Right lobe of liver (tissue), 6 donors: ENCODE measurements at regions not wholly inside any gene's neighbourhood (a gene's known extent, or its start where the extent isn't known, plus 50 kb on each side); places are given as distances from the start of the nearest gene placed in this dataset.
"Not testable (repeated sequence)": the region's sequence is repeated elsewhere in the genome, so short reads cannot be mapped to it uniquely, and the experiment has no call there.

Source experiments
- ATAC-seq, 4 donors: fragments of 200-7000 bp; cut with Tn5 transposase; one replicate each; pipeline ENCODE4 v1.9.1; 2020; ENCODE audit warnings: mild to moderate bottlenecking in 4 of 4, moderate library complexity in 4 of 4
- DNase-seq, 3 donors: peaks; one replicate each; pipeline ENCODE4 v3.0.0-alpha.2; 2020
- H3K27ac ChIP-seq, 3 donors: fragments of 200-600 bp; one replicate each; pipeline ENCODE4 v1.8.0; 2022
- H3K27me3 ChIP-seq, 2 donors: fragments of 200-600 bp; one replicate each; pipeline ENCODE4 v1.8.0; 2022
- H3K36me3 ChIP-seq, 4 donors: fragments of 200-600 bp; sonication (generic) in 1 of 4; one replicate each; pipeline versions ENCODE4 v1.5.1 to v1.8.0; 2017 to 2022; ENCODE audit warnings: control low read depth in 1 of 4
- H3K4me1 ChIP-seq, 4 donors: fragments of 200-600 bp; sonication (generic) in 1 of 4; one replicate each; pipeline versions ENCODE4 v1.5.1 to v1.8.0; 2017 to 2022; ENCODE audit warnings: control low read depth in 1 of 4
- H3K4me3 ChIP-seq, 3 donors: fragments of 200-600 bp; one replicate each; pipeline ENCODE4 v1.8.0; 2022
- H3K9me3 ChIP-seq, 4 donors: fragments of 200-600 bp; sonication (generic) in 1 of 4; one replicate each; pipeline versions ENCODE4 v1.5.1 to v1.8.0; 2017 to 2022; ENCODE audit warnings: control low read depth in 1 of 4
- POLR2A ChIP-seq: fragments of 450-650 bp; IDR thresholded peaks from one replicate; pipeline ENCODE4 v1.6.1; 2017; ENCODE audit warnings: antibody characterized with exemption, mild to moderate bottlenecking
- WGBS: methylation state at CpG from one replicate; pipeline ENCODE4 v1.1.6; 2018; ENCODE audit warnings: low coverage, low lambda C conversion rate; ENCODE audit not compliant: insufficient coverage; ENCODE audit errors: missing lambda C conversion rate; 5-methylcytosine and 5-hydroxymethylcytosine counted together
- intact Hi-C, 2 donors: fragments of 100-400 bp; cut with DNase I; formaldehyde crosslinking; loops; one replicate each; pipeline versions ENCODE4 v1.11.2 to v1.14.1; 2022
- TF ChIP-seq, protein P1 (sequence below), 4 donors: fragments of 200-600 bp in 3 of 4; fragments of 450-650 bp in 1 of 4; IDR thresholded peaks; one replicate each; pipeline versions ENCODE4 v1.5.1 to v1.8.0; 2016 to 2022; ENCODE audit warnings: antibody characterized with exemption in 4 of 4, mild to moderate bottlenecking in 2 of 4
- donor health status: DM: no; HTN: yes; CAD: no.
- donor health status: DM: no; HTN: no; CAD: no.
- donor health status: DM: no; HTN: no; CAD: no.
- donor health status: DM: no; HTN: yes; CAD: no.
- donor health status: DM: no; HTN: yes; CAD: no.

DNA sequence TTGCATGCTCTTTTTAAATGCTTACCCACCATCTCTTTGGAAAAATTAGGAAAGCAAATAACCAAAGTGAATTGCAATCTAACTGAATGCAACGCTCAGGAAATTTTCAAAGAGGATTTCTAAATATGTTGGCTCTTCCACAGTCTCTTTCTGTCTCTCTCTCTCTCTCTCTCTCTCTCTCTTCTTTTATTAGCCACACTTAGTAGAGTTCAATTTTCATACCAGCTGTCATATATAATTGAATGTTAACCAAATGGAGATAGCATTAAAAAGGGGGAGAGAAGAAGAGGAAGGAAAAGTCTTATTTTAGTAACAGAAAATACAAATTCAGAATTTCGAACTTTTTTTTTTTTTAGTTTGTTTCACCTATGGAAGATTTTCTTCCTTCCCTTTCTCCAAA lies 235.9 kb upstream of the GBE1 start:
- no peak overlapping the region for H3K4me3 ChIP-seq
- no peaks in the 10 kb centered on the region for H3K9me3 ChIP-seq
- intact Hi-C loops = no loop called here
- TF ChIP-seq POLR2A = no peak
- TF ChIP-seq, protein P1, sequence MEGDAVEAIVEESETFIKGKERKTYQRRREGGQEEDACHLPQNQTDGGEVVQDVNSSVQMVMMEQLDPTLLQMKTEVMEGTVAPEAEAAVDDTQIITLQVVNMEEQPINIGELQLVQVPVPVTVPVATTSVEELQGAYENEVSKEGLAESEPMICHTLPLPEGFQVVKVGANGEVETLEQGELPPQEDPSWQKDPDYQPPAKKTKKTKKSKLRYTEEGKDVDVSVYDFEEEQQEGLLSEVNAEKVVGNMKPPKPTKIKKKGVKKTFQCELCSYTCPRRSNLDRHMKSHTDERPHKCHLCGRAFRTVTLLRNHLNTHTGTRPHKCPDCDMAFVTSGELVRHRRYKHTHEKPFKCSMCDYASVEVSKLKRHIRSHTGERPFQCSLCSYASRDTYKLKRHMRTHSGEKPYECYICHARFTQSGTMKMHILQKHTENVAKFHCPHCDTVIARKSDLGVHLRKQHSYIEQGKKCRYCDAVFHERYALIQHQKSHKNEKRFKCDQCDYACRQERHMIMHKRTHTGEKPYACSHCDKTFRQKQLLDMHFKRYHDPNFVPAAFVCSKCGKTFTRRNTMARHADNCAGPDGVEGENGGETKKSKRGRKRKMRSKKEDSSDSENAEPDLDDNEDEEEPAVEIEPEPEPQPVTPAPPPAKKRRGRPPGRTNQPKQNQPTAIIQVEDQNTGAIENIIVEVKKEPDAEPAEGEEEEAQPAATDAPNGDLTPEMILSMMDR (IDR thresholded peaks at IDR 0.05) = no peak
- peaks cover 0 to 5% (median 0%) of the 10 kb centered on the region in 4 donors for H3K4me1 ChIP-seq
- H3K36me3 ChIP-seq = no peaks in the 10 kb centered on the region
- no peak overlapping the region for H3K27ac ChIP-seq
- no peak for DNase-seq
- no peaks in the 10 kb centered on the region for H3K27me3 ChIP-seq
- no peak for ATAC-seq
- WGBS = 43% methylated on average over 2 of the region's 2 CpGs

DNA sequence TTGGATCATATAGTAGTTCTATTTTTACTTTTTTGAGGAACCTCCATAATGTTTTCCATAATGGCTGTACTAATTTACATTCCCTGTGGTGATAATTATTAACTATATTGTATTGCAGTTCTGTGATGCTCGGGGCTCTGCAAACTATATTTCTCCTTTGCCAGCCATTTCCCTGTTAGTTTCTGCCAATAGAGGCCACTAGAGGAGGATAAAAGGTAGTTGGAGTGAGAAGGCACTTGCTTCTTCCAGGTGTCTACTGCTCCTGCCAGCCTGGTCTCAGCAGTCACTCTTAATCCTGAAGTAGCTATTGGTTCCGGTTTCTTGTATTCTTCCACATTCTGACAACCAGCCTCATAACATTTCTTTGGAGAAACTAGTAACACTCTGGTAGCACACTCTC lies 233.9 kb upstream of the GBE1 start:
- TF ChIP-seq POLR2A = no peak
- 48% methylated on average over 2 of the region's 2 CpGs for WGBS

DNA sequence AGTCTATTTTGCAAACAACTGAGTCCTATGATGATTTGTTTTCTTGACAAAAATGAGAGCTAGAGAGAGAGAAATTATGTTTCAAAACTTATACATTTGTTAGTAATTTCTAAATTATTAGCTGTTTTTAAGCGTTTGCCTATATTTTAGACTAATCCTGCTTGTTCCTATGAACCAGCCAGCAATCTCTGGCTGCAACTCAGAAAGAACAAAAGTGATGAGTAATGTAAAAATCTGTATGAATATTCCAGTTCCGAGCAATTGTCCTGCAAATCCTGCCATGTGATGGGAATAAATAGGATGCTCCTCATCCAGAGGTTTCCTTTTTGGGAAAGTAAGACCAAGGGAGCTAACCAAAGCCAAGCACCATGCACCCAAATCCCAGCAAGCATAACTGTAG lies 228.3 kb upstream of the GBE1 start:
- Histone ChIP-seq H3K27ac (no peak overlapping the region), H3K27me3 (no peaks in the 10 kb centered on the region), H3K9me3 (no peaks in the 10 kb centered on the region), H3K4me3 (no peak overlapping the region), H3K4me1 (no peaks in the 10 kb centered on the region), H3K36me3 (no peaks in the 10 kb centered on the region)
- intact Hi-C loops = no loop called here
- DNase-seq (no peak), ATAC-seq (no peak)
- 70% methylated on average over 2 of the region's 2 CpGs for WGBS
- no peak for TF ChIP-seq POLR2A
- TF ChIP-seq, protein P1 (IDR thresholded peaks at IDR 0.05) = no peak

More for the DNA sequence above, 233.9 kb upstream of the GBE1 start:
- intact Hi-C loops = no loop called here
- Histone ChIP-seq H3K4me1 (peaks cover 0 to 5% (median 0%) of the 10 kb centered on the region in 4 donors), H3K4me3 (no peak overlapping the region), H3K27ac (no peak overlapping the region), H3K9me3 (no peaks in the 10 kb centered on the region), H3K36me3 (no peaks in the 10 kb centered on the region), H3K27me3 (no peaks in the 10 kb centered on the region)
- DNase-seq (no peak), ATAC-seq (no peak)

GRCh38 chr3:81989274-81989673 lies 227.8 kb upstream of the GBE1 start:
- Histone ChIP-seq H3K4me3 (no peak overlapping the region), H3K27me3 (no peaks in the 10 kb centered on the region), H3K36me3 (no peaks in the 10 kb centered on the region), H3K9me3 (no peaks in the 10 kb centered on the region), H3K4me1 (no peaks in the 10 kb centered on the region), H3K27ac (no peak overlapping the region)
- WGBS = 63% methylated on average over 3 of the region's 3 CpGs
- TF ChIP-seq POLR2A = no peak
- TF ChIP-seq, protein P1 (IDR thresholded peaks at IDR 0.05) = no peak
- no peak for ATAC-seq
- DNase-seq = no peak
- intact Hi-C loops = no loop called here

DNA sequence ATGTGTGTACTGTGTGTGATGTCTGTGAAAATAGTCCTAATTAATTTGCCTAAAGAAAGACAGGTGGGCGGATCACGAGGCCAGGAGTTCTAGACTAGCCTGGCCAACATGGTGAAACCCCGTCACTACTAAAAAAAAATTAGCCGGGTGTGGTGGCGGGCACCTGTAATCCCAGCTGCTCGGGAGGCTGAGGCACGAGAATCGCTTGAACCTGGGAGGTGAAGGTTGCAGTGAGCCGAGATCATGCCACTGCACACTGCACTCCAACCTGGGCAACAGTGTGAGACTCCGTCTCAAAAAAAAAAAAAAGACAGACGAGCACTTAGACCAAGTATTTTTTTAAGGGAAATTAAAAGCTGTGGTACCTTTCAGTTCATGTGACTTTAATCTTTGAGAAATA lies 226.0 kb upstream of the GBE1 start:
- H3K9me3 ChIP-seq, intact Hi-C loops, H3K27me3 ChIP-seq, ATAC-seq, H3K4me1 ChIP-seq, H3K4me3 ChIP-seq, H3K36me3 ChIP-seq, H3K27ac ChIP-seq, DNase-seq: not testable (repeated sequence)
- 79% methylated on average over 11 of the region's 11 CpGs for WGBS
